Stimulated activated CD4-positive, alpha-beta T cell treated with anti-CD3 and anti-CD28 coated beads, Interleukin-12 subunit alpha, Interleukin-12 subunit beta, amount 100 ng/mL, for 4 hours (primary cell): ENCODE measurements at regions not wholly inside any gene's neighbourhood (a gene's known extent, or its start where the extent isn't known, plus 50 kb on each side); places are given as distances from the start of the nearest gene placed in this dataset.
"Not testable (repeated sequence)": the region's sequence is repeated elsewhere in the genome, so short reads cannot be mapped to it uniquely, and the experiment has no call there.

Experiments
- DNase-seq: peaks from one replicate; pipeline ENCODE4 v3.0.0-alpha.2; 2020

GRCh38 chr3:66863205-66864111, 134.6 kb upstream of the KBTBD8 start:
- DNase-seq = no peak

- DNase-seq = no peak
Measured at GRCh38 chr3:66884659-66885058, 113.4 kb upstream of the KBTBD8 start.

DNA sequence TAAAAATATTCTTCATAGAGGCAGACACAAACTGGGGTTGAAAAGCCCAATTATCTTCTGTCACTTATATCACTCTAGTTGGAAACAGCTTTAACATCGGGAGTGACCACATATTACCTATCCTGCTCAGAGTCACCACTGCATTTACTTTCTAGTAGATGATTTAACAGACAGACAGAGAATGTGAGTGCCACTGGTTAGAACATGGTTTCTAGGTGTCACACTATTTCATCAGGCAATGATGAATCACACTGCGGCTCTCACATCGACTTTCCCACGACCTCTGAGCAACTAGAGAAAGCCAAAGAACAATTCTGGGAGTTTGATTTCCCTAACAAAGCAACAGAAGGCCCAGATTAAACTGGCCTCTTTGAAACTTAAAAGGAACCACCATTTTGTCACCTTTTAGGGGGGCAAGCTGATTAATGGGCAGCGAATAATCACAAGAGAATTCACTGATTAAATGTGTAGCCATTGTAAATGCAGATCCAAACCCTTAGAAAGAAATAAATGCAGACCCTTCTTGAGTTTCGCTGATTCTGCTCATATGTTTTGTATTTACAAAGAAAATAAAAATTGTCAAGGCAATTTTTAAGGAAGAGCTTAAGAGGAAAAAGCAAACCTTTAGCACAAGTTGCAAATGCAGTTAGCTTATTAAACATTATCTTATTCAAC, 112.6 kb upstream of the KBTBD8 start:
- no peak for DNase-seq

DNA sequence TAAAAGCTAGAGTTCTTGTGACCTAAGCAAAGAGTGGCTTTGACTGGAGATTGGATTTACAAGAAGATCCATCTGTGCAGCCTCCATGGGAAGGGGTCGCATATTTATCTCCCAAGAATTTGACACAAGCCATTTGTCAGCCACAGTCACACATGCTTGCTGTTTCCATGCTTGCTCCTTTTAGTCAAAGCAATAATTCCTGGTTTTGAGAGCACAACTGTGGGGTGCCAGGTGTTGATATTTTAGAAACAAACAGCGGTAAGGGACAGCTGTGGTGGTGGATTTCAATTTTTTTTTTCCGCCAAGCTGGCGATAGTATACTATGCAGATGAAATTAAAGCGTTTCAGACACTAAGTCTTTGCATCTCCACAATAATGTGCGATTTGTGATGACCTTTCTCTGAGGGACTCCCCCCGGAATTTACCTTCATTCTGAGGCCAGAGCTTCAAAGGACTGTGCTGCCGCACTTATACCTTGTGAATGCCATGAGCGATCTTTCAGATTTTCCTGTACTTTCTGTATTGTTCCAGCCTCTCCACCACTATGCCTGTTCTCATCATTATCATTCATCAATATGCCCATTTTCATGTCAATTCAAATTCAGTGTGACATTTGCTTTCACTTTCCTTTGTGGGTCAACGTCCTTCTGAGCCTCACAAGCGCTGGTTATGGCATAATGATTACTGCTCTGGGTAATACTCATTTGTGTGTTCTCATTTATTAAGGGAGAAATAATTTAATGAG, 108.2 kb upstream of the KBTBD8 start:
- DNase-seq = no peak

DNA sequence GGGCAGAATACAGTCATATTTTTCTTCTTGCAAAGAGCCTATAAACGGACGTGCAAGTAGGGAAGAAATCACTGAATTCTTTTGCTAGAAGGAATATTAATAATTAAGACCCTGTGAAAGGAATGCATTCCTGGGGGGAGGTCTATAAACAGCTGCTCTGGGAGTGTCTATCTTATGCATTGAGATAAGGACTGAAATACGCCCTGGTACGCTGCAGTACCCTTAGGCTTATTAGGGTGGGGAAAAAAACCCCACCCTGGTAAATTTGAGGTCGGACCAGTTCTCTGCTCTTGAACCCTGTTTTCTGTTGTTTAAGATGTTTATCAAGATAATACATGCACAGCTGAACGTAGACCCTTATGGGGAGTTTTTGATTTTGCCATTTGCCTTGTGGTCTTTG, 100.0 kb upstream of the KBTBD8 start:
- DNase-seq = no peak

DNA sequence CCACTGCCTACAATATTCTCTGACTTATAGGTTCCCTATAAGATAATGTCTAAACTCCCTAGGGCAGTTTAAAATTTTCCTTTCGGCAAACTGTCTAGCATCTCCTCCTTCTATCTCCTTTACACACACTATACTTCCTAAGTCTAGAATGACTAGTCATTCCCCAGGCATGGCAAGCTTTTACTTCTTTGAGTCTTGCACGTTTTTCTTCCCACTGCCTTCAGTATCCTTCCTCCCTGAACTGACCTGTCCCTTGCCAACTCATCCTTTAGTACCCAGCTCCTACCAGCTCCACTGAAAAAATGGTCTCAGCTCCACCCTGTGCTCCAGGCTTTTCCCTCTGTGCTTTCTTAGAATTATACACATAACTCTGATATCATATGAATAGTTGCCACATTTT, 93.8 kb upstream of the KBTBD8 start:
- no peak for DNase-seq

- no peak for DNase-seq
Measured at GRCh38 chr3:66904831-66905493, 93.1 kb upstream of the KBTBD8 start.

DNA sequence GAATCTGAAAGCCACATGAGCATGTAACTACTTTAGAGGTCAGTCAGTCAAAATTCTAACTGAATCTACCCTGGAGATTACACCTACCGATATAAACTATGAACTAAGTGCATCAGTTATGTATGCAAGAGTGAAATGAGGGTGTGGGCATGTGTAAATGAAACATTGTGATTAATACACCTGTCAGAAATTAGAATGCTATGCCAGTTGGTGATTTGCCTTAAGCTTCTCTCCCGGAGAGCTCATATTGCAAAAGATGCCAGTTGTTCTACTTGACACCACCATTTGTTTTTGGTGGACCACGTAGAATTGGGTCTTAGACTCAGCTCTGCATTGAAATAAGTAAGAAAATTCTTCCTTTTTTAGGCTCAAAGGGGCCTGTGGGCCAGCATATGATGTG, 91.0 kb upstream of the KBTBD8 start:
- DNase-seq = no peak

GRCh38 chr3:66910266-66911055, 87.6 kb upstream of the KBTBD8 start:
- no peak for DNase-seq

- DNase-seq = no peak
Measured at GRCh38 chr3:66912306-66912705, 85.8 kb upstream of the KBTBD8 start.

- DNase-seq = no peak
Measured at GRCh38 chr3:66922058-66922457, 76.0 kb upstream of the KBTBD8 start.

- no peak for DNase-seq
Measured at GRCh38 chr3:66923969-66924368, 74.1 kb upstream of the KBTBD8 start.

DNA sequence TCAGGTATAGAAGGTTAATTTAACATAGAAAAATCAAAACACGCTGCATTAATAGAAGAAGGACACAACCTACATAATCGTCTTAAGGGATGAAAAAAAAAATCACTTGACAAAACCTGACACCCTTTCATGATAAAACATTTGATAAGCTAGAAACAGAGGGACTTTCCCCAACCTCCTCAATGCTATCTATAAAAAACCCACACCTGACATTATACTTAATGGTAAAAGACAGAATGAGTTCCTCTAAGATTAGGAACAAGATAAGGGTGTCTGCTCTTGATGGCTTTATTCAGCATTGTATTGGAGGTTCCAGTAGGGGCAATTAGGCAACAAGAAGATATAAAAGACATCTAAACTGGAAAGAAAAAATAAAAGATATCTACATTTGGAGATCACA, 69.9 kb upstream of the KBTBD8 start:
- DNase-seq = no peak

GRCh38 chr3:66931291-66931690, 66.8 kb upstream of the KBTBD8 start:
- no peak for DNase-seq

GRCh38 chr3:66931699-66932098, 66.4 kb upstream of the KBTBD8 start:
- no peak for DNase-seq

GRCh38 chr3:66933233-66933632, 64.9 kb upstream of the KBTBD8 start:
- DNase-seq = no peak

DNA sequence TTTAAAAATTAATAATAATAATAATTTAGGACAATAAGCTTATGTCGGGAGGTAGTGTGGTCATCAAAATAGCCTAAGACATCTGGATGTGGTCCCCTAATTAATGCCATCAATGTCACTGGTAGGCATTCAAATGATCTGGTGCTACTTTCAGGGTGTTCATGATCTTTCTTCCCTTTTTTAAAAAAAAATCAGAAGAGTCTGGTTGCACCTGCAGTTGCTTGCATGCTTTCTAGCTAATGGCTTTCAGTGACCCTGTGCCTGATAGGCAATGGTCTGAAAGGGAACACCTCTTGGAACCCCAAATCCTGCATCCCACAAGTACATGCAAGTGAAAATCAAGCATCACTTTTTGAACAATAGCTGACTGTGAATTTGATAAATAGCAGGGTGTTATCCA, 64.1 kb upstream of the KBTBD8 start:
- DNase-seq = no peak

- DNase-seq = no peak
Measured at GRCh38 chr3:66934725-66935124, 63.4 kb upstream of the KBTBD8 start.

DNA sequence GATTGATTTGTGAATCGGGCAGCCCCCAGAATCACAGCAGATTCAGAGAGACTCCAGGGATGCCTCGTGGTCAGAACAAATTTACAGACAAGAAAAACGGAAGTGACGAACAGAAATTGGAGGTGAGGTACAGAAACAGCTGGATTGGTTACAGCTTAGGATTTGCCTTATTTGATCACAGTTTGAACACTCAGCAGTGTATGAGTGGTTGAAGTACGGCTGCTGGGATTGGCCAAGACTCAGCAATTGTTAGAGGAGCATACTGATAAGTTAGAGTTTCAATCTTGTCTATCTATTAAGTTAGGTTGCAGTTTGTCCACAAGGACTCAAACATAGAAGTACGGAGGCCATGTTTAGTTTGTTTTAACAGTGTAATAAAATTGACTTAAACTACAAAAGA, 61.1 kb upstream of the KBTBD8 start:
- DNase-seq = not testable (repeated sequence)

DNA sequence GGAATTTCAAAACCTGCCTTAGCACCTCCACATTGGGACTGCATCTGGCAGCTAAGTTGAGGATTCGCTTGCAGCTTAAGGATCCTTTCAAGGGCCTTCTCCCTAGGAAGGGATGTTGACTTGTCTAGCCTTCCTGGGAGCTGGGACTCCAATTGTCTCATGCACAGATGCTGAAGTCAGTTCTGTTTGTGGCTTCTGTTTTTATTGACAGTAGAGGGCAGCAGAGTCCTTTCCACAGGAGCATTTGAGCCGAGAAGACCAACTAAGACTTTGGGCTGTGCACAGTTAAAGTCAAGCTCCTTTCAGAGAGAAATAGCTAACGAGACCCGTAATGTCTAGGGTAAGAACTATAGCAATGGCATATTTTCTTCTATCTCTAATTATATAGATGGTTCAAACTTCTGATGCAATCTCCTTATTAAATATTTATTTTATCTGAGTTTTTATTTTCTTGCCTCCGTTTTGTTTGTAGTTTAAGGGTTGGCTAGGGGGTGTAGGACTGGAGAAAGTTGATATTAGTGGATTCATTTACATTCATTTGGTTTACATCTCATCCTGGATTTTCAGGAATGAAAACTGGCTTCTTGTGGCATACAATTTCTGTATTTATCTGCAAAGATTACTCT, 59.7 kb upstream of the KBTBD8 start:
- no peak for DNase-seq

- no peak for DNase-seq
Measured at GRCh38 chr3:66948041-66948440, 50.1 kb upstream of the KBTBD8 start.
